GM23338 (cell line): ENCODE measurements at regions not wholly inside any gene's neighbourhood (a gene's known extent, or its start where the extent isn't known, plus 50 kb on each side); places are given as distances from the start of the nearest gene placed in this dataset.

Source experiments
- ATAC-seq: fragments of 200-7000 bp; cut with Tn5 transposase; 3 replicates; pipeline ENCODE4 v1.9.1; 2020
- DNase-seq: peaks from one replicate; pipeline ENCODE4 v3.0.0-alpha.2; 2015; ENCODE audit warnings: low spot score
- H2AFZ ChIP-seq: fragments of 200-600 bp; sonication (generic); 2 replicates; pipeline ENCODE4 v1.8.0; 2016; ENCODE audit warnings: antibody characterized with exemption, mild to moderate bottlenecking, moderate library complexity
- H3F3A ChIP-seq: fragments of 200-600 bp; sonication (generic); replicated peaks from 2 replicates; pipeline ENCODE4 v1.8.0; 2017; ENCODE audit warnings: antibody characterized with exemption, mixed run types, low read depth
- H3K27ac ChIP-seq: fragments of 200-600 bp; sonication (generic); 2 replicates; pipeline ENCODE4 v1.6.1; 2016; ENCODE audit warnings: low read depth
- H3K27me3 ChIP-seq: fragments of 200-600 bp; sonication (generic); 2 replicates; pipeline ENCODE4 v1.8.0; 2016; ENCODE audit warnings: mild to moderate bottlenecking, mixed run types, moderate library complexity; ENCODE audit not compliant: insufficient read depth
- H3K36me3 ChIP-seq: fragments of 200-600 bp; sonication (generic); 2 replicates; pipeline ENCODE4 v1.8.0; 2016; ENCODE audit warnings: mild to moderate bottlenecking; ENCODE audit not compliant: insufficient read depth
- H3K4me1 ChIP-seq: fragments of 200-600 bp; sonication (generic); 2 replicates; pipeline ENCODE4 v1.8.0; 2016; ENCODE audit warnings: mild to moderate bottlenecking, moderate library complexity; ENCODE audit not compliant: insufficient read depth
- H3K4me2 ChIP-seq: fragments of 200-600 bp; sonication (generic); 2 replicates; pipeline ENCODE4 v1.7.1; 2017; ENCODE audit warnings: mixed run types
- H3K4me3 ChIP-seq: fragments of 200-600 bp; sonication (generic); 2 replicates; pipeline ENCODE4 v1.6.1; 2016; ENCODE audit warnings: mixed run types
- H3K79me2 ChIP-seq: fragments of 200-600 bp; sonication (generic); replicated peaks from 2 replicates; pipeline ENCODE4 v1.8.0; 2017; ENCODE audit warnings: mild to moderate bottlenecking; ENCODE audit not compliant: insufficient read depth
- H3K9me2 ChIP-seq: fragments of 200-600 bp; sonication (generic); 2 replicates; pipeline ENCODE4 v1.8.0; 2017; ENCODE audit not compliant: insufficient read depth
- H4K20me1 ChIP-seq: fragments of 200-600 bp; sonication (generic); replicated peaks from 2 replicates; pipeline ENCODE4 v1.8.0; 2017; ENCODE audit warnings: mild to moderate bottlenecking; ENCODE audit not compliant: insufficient read depth
- H3K27ac Mint-ChIP-seq: 2 replicates; pipeline ENCODE4 v1.8.0; 2020; ENCODE audit warnings: inconsistent platforms, mild to moderate bottlenecking, moderate library complexity, mixed read lengths
- H3K27me3 Mint-ChIP-seq: 3 replicates; pipeline ENCODE4 v1.8.0; 2022; ENCODE audit warnings: low read depth, mild to moderate bottlenecking, moderate library complexity, mixed read lengths, inconsistent platforms; ENCODE audit not compliant: insufficient read depth, poor library complexity
- H3K36me3 Mint-ChIP-seq: 3 replicates; pipeline ENCODE4 v1.8.0; 2021; ENCODE audit warnings: low read depth, mild to moderate bottlenecking, inconsistent platforms, moderate library complexity, mixed read lengths
- H3K4me1 Mint-ChIP-seq: 3 replicates; pipeline ENCODE4 v1.8.0; 2020; ENCODE audit warnings: mild to moderate bottlenecking, inconsistent platforms, mixed read lengths
- H3K4me3 Mint-ChIP-seq: 3 replicates; pipeline ENCODE4 v1.8.0; 2021; ENCODE audit warnings: moderate library complexity, mild to moderate bottlenecking, inconsistent platforms, mixed read lengths
- H3K9me3 Mint-ChIP-seq: 3 replicates; pipeline ENCODE4 v1.8.0; 2020; ENCODE audit warnings: moderate library complexity, mild to moderate bottlenecking, inconsistent platforms, mixed read lengths
- CREB1 ChIP-seq: fragments of 250-450 bp; sonication (Bioruptor Pico); IDR thresholded peaks from 2 replicates; pipeline ENCODE4 v1.5.0; 2020; ENCODE audit warnings: low read depth, mild to moderate bottlenecking, moderate library complexity
- EZH2 ChIP-seq: fragments of 200-600 bp; sonication (generic); IDR thresholded peaks from one replicate; pipeline ENCODE4 v1.8.0; 2017; ENCODE audit warnings: antibody characterized with exemption, mild to moderate bottlenecking, low read depth; ENCODE audit not compliant: unreplicated experiment
- EZH2phosphoT487 ChIP-seq: fragments of 200-600 bp; sonication (generic); IDR thresholded peaks from one replicate; pipeline ENCODE4 v1.8.1; 2018; ENCODE audit warnings: antibody characterized with exemption; ENCODE audit not compliant: unreplicated experiment
- JUNB ChIP-seq: IDR thresholded peaks from one replicate; pipeline ENCODE4 v1.6.1; 2016; ENCODE audit warnings: antibody characterized with exemption; ENCODE audit not compliant: unreplicated experiment
- NANOG ChIP-seq: IDR thresholded peaks from 2 replicates; pipeline ENCODE4 v1.6.1; 2016; ENCODE audit warnings: antibody characterized with exemption, borderline replicate concordance
- POLR2AphosphoS5 ChIP-seq: IDR thresholded peaks from 2 replicates; pipeline ENCODE4 v1.6.1; 2016; ENCODE audit warnings: antibody characterized with exemption, low read depth
- REST ChIP-seq: IDR thresholded peaks from one replicate; pipeline ENCODE4 v1.6.1; 2018; ENCODE audit warnings: antibody characterized with exemption; ENCODE audit not compliant: unreplicated experiment
- STAT1 ChIP-seq: IDR thresholded peaks from one replicate; pipeline ENCODE4 v1.6.1; 2016; ENCODE audit warnings: antibody characterized with exemption; ENCODE audit not compliant: unreplicated experiment
- ZNF114 ChIP-seq: fragments of 250-450 bp; sonication (Bioruptor Pico); IDR thresholded peaks from 2 replicates; pipeline ENCODE4 v1.5.0; 2020; ENCODE audit warnings: mild to moderate bottlenecking, moderate library complexity
- ZNF331 ChIP-seq: fragments of 250-450 bp; sonication (Bioruptor Pico); IDR thresholded peaks from 2 replicates; pipeline ENCODE4 v1.5.0; 2020; ENCODE audit warnings: low read depth, mild to moderate bottlenecking, moderate library complexity
- TF ChIP-seq, protein P1 (sequence below): fragments of 250-450 bp; sonication (Bioruptor Pico); IDR thresholded peaks from 2 replicates; pipeline ENCODE4 v1.5.0; 2020; ENCODE audit warnings: mild to moderate bottlenecking, moderate library complexity
- TF ChIP-seq, protein P2 (sequence below): IDR thresholded peaks from 2 replicates; pipeline ENCODE4 v1.6.1; 2016; ENCODE audit warnings: antibody characterized with exemption
- TF ChIP-seq, protein P3 (sequence below), 2 experiments: fragments of 200-600 bp in 1 of 2; sonication (generic) in 1 of 2; conservative IDR thresholded peaks; 2 replicates each; pipeline versions ENCODE4 v1.5.1 to v1.6.1; 2016 to 2017; ENCODE audit warnings: antibody characterized with exemption in 2 of 2, low read depth in 2 of 2, mild to moderate bottlenecking in 2 of 2, moderate library complexity in 1 of 2

DNA sequence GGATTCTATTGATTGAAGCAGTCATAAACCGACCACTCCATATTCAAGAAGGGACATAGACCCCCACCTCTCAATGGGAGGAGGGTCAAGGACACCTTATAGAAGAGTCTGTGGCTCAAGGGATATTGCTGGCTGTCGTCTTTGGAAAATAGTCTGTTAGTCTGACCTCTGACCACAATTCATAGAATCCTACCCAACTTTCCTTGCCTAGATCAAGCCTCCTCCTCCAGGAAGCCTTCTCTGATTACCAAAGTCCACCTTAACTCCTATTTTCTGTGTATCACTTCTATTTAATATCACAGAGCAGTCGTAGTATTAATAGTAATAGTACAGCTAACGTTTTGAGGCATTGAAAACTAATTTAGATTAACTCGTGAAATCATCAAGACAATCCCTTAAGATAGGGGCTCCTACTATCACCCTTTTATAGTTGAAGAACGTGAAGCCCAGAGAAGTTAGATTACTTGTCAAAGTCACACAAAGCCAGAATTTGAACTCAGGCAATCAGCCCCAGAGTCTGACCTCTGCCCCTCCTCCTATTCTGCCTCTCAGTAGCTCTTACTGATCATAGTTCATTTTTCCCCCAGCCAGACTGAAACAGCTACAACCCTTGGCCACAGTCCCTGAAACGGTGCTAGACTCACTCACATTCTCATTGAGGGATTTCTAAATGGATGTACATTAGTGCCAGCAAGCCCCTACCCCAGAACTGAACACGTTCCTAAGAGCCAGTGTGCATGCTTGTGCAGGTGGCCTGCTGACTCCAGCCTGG, 636.6 kb downstream of the MID1IP1 start:
- Histone ChIP-seq H3K4me3 (no peak overlapping the region), H3K79me2 (no peaks in the 10 kb centered on the region), H4K20me1 (no peaks in the 10 kb centered on the region), H3K27ac (no peak overlapping the region), H3K36me3 (no peaks in the 10 kb centered on the region), H3K27me3 (no peaks in the 10 kb centered on the region), H3F3A (no peaks in the 10 kb centered on the region), H3K9me2 (no peaks in the 10 kb centered on the region), H3K4me1 (no peaks in the 10 kb centered on the region), H3K4me2 (no peak overlapping the region), H2AFZ (no peak overlapping the region)
- no peak for TF ChIP-seq STAT1
- TF ChIP-seq, protein P1, sequence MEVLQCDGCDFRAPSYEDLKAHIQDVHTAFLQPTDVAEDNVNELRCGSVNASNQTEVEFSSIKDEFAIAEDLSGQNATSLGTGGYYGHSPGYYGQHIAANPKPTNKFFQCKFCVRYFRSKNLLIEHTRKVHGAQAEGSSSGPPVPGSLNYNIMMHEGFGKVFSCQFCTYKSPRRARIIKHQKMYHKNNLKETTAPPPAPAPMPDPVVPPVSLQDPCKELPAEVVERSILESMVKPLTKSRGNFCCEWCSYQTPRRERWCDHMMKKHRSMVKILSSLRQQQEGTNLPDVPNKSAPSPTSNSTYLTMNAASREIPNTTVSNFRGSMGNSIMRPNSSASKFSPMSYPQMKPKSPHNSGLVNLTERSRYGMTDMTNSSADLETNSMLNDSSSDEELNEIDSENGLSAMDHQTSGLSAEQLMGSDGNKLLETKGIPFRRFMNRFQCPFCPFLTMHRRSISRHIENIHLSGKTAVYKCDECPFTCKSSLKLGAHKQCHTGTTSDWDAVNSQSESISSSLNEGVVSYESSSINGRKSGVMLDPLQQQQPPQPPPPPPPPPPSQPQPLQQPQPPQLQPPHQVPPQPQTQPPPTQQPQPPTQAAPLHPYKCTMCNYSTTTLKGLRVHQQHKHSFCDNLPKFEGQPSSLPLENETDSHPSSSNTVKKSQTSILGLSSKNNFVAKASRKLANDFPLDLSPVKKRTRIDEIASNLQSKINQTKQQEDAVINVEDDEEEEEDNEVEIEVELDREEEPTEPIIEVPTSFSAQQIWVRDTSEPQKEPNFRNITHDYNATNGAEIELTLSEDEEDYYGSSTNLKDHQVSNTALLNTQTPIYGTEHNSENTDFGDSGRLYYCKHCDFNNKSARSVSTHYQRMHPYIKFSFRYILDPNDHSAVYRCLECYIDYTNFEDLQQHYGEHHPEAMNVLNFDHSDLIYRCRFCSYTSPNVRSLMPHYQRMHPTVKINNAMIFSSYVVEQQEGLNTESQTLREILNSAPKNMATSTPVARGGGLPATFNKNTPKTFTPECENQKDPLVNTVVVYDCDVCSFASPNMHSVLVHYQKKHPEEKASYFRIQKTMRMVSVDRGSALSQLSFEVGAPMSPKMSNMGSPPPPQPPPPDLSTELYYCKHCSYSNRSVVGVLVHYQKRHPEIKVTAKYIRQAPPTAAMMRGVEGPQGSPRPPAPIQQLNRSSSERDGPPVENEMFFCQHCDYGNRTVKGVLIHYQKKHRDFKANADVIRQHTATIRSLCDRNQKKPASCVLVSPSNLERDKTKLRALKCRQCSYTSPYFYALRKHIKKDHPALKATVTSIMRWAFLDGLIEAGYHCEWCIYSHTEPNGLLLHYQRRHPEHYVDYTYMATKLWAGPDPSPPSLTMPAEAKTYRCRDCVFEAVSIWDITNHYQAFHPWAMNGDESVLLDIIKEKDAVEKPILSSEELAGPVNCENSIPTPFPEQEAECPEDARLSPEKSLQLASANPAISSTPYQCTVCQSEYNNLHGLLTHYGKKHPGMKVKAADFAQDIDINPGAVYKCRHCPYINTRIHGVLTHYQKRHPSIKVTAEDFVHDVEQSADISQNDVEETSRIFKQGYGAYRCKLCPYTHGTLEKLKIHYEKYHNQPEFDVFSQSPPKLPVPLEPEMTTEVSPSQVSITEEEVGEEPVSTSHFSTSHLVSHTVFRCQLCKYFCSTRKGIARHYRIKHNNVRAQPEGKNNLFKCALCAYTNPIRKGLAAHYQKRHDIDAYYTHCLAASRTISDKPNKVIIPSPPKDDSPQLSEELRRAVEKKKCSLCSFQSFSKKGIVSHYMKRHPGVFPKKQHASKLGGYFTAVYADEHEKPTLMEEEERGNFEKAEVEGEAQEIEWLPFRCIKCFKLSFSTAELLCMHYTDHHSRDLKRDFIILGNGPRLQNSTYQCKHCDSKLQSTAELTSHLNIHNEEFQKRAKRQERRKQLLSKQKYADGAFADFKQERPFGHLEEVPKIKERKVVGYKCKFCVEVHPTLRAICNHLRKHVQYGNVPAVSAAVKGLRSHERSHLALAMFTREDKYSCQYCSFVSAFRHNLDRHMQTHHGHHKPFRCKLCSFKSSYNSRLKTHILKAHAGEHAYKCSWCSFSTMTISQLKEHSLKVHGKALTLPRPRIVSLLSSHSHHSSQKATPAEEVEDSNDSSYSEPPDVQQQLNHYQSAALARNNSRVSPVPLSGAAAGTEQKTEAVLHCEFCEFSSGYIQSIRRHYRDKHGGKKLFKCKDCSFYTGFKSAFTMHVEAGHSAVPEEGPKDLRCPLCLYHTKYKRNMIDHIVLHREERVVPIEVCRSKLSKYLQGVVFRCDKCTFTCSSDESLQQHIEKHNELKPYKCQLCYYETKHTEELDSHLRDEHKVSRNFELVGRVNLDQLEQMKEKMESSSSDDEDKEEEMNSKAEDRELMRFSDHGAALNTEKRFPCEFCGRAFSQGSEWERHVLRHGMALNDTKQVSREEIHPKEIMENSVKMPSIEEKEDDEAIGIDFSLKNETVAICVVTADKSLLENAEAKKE (CRISPR knock-in tag) = no peak
- no peak for TF ChIP-seq EZH2
- no peak for TF ChIP-seq REST
- no peak for TF ChIP-seq ZNF114 (CRISPR knock-in tag)
- no peak for TF ChIP-seq ZNF331 (CRISPR knock-in tag)
- TF ChIP-seq, protein P2, sequence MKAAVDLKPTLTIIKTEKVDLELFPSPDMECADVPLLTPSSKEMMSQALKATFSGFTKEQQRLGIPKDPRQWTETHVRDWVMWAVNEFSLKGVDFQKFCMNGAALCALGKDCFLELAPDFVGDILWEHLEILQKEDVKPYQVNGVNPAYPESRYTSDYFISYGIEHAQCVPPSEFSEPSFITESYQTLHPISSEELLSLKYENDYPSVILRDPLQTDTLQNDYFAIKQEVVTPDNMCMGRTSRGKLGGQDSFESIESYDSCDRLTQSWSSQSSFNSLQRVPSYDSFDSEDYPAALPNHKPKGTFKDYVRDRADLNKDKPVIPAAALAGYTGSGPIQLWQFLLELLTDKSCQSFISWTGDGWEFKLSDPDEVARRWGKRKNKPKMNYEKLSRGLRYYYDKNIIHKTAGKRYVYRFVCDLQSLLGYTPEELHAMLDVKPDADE = no peak
- TF ChIP-seq EZH2phosphoT487 = no peak
- TF ChIP-seq CREB1 (CRISPR knock-in tag) = no peak
- no peak for TF ChIP-seq JUNB
- no peak for TF ChIP-seq NANOG
- TF ChIP-seq, protein P3, sequence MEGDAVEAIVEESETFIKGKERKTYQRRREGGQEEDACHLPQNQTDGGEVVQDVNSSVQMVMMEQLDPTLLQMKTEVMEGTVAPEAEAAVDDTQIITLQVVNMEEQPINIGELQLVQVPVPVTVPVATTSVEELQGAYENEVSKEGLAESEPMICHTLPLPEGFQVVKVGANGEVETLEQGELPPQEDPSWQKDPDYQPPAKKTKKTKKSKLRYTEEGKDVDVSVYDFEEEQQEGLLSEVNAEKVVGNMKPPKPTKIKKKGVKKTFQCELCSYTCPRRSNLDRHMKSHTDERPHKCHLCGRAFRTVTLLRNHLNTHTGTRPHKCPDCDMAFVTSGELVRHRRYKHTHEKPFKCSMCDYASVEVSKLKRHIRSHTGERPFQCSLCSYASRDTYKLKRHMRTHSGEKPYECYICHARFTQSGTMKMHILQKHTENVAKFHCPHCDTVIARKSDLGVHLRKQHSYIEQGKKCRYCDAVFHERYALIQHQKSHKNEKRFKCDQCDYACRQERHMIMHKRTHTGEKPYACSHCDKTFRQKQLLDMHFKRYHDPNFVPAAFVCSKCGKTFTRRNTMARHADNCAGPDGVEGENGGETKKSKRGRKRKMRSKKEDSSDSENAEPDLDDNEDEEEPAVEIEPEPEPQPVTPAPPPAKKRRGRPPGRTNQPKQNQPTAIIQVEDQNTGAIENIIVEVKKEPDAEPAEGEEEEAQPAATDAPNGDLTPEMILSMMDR (conservative IDR thresholded peaks at IDR 0.05; ENCODE audit: low read depth in 2 of 2) = no peak
- TF ChIP-seq POLR2AphosphoS5 = no peak
- Mint-ChIP-seq H3K4me1 (peaks cover 5% of the 10 kb centered on the region; the same call in 2 of the 3 replicates), H3K27me3 (peaks cover 2% of the 10 kb centered on the region), H3K36me3 (no peaks in the 10 kb centered on the region), H3K9me3 (no peaks in the 10 kb centered on the region), H3K27ac (no peak overlapping the region), H3K4me3 (no peak overlapping the region)
- ATAC-seq = no peak
- no peak for DNase-seq
